B cell (primary cell): ENCODE measurements at regions not wholly inside any gene's neighbourhood (a gene's known extent, or its start where the extent isn't known, plus 50 kb on each side); places are given as distances from the start of the nearest gene placed in this dataset.

ENCODE experiments used
- ATAC-seq: fragments of 200-7000 bp; cut with Tn5 transposase; one replicate; pipeline ENCODE4 v1.10.0; 2021; ENCODE audit warnings: low read depth, mild to moderate bottlenecking, moderate number of reproducible peaks, moderate library complexity
- CTCF ChIA-PET: fragments of 350-600 bp; sonication (Branson Sonifier 250); formaldehyde crosslinking; loops from one replicate; lab custom pipeline; 2021; ENCODE audit warnings: antibody characterized with exemption, inconsistent platforms; lab: Charles Lee
- POLR2A ChIA-PET: fragments of 350-600 bp; sonication (Branson Sonifier 250); formaldehyde crosslinking; loops from one replicate; lab custom pipeline; 2021; ENCODE audit warnings: antibody characterized with exemption; lab: Charles Lee
- DNase-seq: peaks from one replicate; pipeline ENCODE4 v3.0.0; 2013
- H2AFZ ChIP-seq: 2 replicates; pipeline ENCODE4 v1.6.1; 2012; ENCODE audit warnings: mild to moderate bottlenecking, low read depth, low read length; ENCODE audit not compliant: insufficient read depth, poor library complexity, severe bottlenecking
- H3K27ac ChIP-seq, 2 donors: 1 replicate in 1 of 2; 2 replicates in 1 of 2; pipeline ENCODE4 v1.5.1; 2012 to 2013; ENCODE audit warnings: low read length in 2 of 2, mild to moderate bottlenecking in 2 of 2, moderate library complexity in 1 of 2
- H3K27me3 ChIP-seq, 4 experiments: fragments of 200-600 bp in 1 of 4; sonication (generic) in 1 of 4; replicated peaks in 1 of 4; 1 replicate in 2 of 4; 2 replicates in 2 of 4; pipeline versions ENCODE4 v1.6.1 to v1.7.0; 2013 to 2016; ENCODE audit warnings: low read length in 3 of 4, mild to moderate bottlenecking in 2 of 4, mixed read lengths in 1 of 4, moderate library complexity in 1 of 4; ENCODE audit not compliant: insufficient read depth in 4 of 4, control insufficient read depth in 3 of 4; ENCODE audit errors: control extremely low read depth in 1 of 4
- H3K36me3 ChIP-seq, 2 experiments: replicated peaks in 1 of 2; 1 replicate in 1 of 2; 2 replicates in 1 of 2; pipeline versions ENCODE4 v1.6.1 to v1.7.1; 2013; ENCODE audit warnings: low read length in 1 of 2; ENCODE audit not compliant: insufficient read depth in 2 of 2, control insufficient read depth in 1 of 2; ENCODE audit errors: control extremely low read depth in 1 of 2, extremely low read depth in 1 of 2
- H3K4me1 ChIP-seq, 2 donors: fragments of 200-600 bp in 1 of 2; sonication (generic) in 1 of 2; 1 replicate in 1 of 2; 2 replicates in 1 of 2; pipeline versions ENCODE4 v1.5.1 to v1.6.1; 2013 to 2017; ENCODE audit warnings: low read length in 2 of 2; ENCODE audit not compliant: control insufficient read depth in 2 of 2, insufficient read depth in 2 of 2
- H3K4me2 ChIP-seq: replicated peaks from 2 replicates; pipeline ENCODE3; 2012; ENCODE audit warnings: mild to moderate bottlenecking, low read depth, low read length; ENCODE audit not compliant: poor library complexity, severe bottlenecking
- H3K4me3 ChIP-seq, 5 experiments: fragments of 200-600 bp in 1 of 5; sonication (generic) in 1 of 5; 1 replicate in 3 of 5; 2 replicates in 2 of 5; pipeline versions ENCODE4 v1.5.1 to v1.7.0; 2011 to 2016; ENCODE audit warnings: low read length in 4 of 5, mild to moderate bottlenecking in 4 of 5, low read depth in 2 of 5, control low read depth in 1 of 5, moderate library complexity in 1 of 5; ENCODE audit not compliant: insufficient read depth in 1 of 5; ENCODE audit errors: control extremely low read depth in 1 of 5, extremely low read depth in 1 of 5
- H3K79me2 ChIP-seq: fragments of 200-600 bp; sonication (generic); one replicate; pipeline ENCODE4 v1.6.0; 2016; ENCODE audit warnings: low read length; ENCODE audit not compliant: control insufficient read depth, insufficient read depth
- H3K9ac ChIP-seq: fragments of 200-600 bp; sonication (generic); 2 replicates; pipeline ENCODE4 v1.6.1; 2017; ENCODE audit warnings: mild to moderate bottlenecking, low read length, moderate library complexity
- H3K9me3 ChIP-seq, 3 donors: one replicate each; pipeline versions ENCODE4 v1.6.1 to v1.7.1; 2013; ENCODE audit warnings: low read length in 2 of 3; ENCODE audit not compliant: control insufficient read depth in 2 of 3, insufficient read depth in 1 of 3; ENCODE audit errors: control extremely low read depth in 1 of 3
- H4K20me1 ChIP-seq: 2 replicates; pipeline ENCODE4 v1.6.0; 2012; ENCODE audit warnings: mild to moderate bottlenecking, low read length; ENCODE audit not compliant: insufficient read depth, control insufficient read depth, poor library complexity, severe bottlenecking
- H3K27ac Mint-ChIP-seq: one replicate; pipeline ENCODE4 v1.8.0; 2021; ENCODE audit warnings: mixed read lengths
- H3K27me3 Mint-ChIP-seq: one replicate; pipeline ENCODE4 v1.8.0; 2021; ENCODE audit warnings: mixed read lengths
- H3K4me1 Mint-ChIP-seq: one replicate; pipeline ENCODE4 v1.8.0; 2021; ENCODE audit warnings: mixed read lengths
- H3K4me3 Mint-ChIP-seq: one replicate; pipeline ENCODE4 v1.8.0; 2021; ENCODE audit warnings: mixed read lengths
- H3K9me3 Mint-ChIP-seq: one replicate; pipeline ENCODE4 v1.8.0; 2022; ENCODE audit warnings: mixed read lengths; ENCODE audit not compliant: insufficient read depth
- EZH2 ChIP-seq: IDR thresholded peaks from 2 replicates; pipeline ENCODE4 v1.6.1; 2012; ENCODE audit warnings: borderline replicate concordance, low read depth, mild to moderate bottlenecking, moderate library complexity, low read length; ENCODE audit not compliant: insufficient read depth, poor library complexity, severe bottlenecking
- WGBS: methylation state at CpG from one replicate; pipeline ENCODE4 v1.1.5; 2013; ENCODE audit warnings: missing lambda C conversion rate; ENCODE audit not compliant: insufficient coverage; 5-methylcytosine and 5-hydroxymethylcytosine counted together
- intact Hi-C: fragments of 100-400 bp; cut with micrococcal nuclease; formaldehyde crosslinking; loops from one replicate; pipeline ENCODE4 v1.10.0; 2022
- TF ChIP-seq, protein P1 (sequence below): fragments of 200-600 bp; IDR thresholded peaks from one replicate; pipeline ENCODE4 v1.8.0; 2022; ENCODE audit warnings: antibody characterized with exemption, mild to moderate bottlenecking

DNA sequence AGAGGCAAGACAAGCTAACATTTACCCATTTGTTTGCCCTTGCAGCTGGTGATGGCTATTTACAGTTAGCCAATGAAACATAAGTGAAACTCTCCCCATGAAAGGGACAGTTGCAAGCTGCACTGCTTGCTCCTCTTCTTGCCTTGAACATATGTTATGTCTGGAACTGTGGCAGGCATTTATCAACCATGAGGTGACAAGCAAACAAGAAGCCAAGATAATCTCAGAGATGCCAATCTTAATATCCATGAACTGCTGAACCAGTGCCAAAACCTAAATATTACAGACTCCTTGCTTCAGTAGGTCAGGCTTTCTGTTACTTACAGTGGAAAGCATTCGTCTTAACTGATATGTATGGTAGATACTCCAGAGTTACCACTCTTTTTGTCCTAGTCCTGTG, 133.4 kb downstream of the ACTBL2 start:
- peaks cover 0 to 4% (median 0%) of the 10 kb centered on the region in 4 experiments for H3K27me3 ChIP-seq
- H3K27ac ChIP-seq = no peak overlapping the region
- H4K20me1 ChIP-seq = no peaks in the 10 kb centered on the region
- peaks cover 13% of the 10 kb centered on the region for H3K27me3 Mint-ChIP-seq
- no peak overlapping the region for H3K27ac Mint-ChIP-seq
- WGBS = no CpG with 5 or more reads among the region's 1 CpG
- no peak overlapping the region for H2AFZ ChIP-seq
- no peak overlapping the region for H3K4me2 ChIP-seq
- ChIA-PET CTCF (no interaction called here), POLR2A (no interaction called here)
- H3K9ac ChIP-seq = no peak overlapping the region
- no peak overlapping the region for H3K4me3 Mint-ChIP-seq
- peaks cover 0 to 4% (median 3%) of the 10 kb centered on the region in 3 donors for H3K9me3 ChIP-seq
- H3K4me1 Mint-ChIP-seq = no peaks in the 10 kb centered on the region
- no peak for ATAC-seq
- H3K4me1 ChIP-seq = no peaks in the 10 kb centered on the region
- H3K9me3 Mint-ChIP-seq = no peaks in the 10 kb centered on the region
- intact Hi-C loops = no loop called here
- H3K79me2 ChIP-seq = no peaks in the 10 kb centered on the region
- no peaks in the 10 kb centered on the region for H3K36me3 ChIP-seq
- H3K4me3 ChIP-seq = no peak overlapping the region
- no peak for TF ChIP-seq EZH2
- TF ChIP-seq, protein P1, sequence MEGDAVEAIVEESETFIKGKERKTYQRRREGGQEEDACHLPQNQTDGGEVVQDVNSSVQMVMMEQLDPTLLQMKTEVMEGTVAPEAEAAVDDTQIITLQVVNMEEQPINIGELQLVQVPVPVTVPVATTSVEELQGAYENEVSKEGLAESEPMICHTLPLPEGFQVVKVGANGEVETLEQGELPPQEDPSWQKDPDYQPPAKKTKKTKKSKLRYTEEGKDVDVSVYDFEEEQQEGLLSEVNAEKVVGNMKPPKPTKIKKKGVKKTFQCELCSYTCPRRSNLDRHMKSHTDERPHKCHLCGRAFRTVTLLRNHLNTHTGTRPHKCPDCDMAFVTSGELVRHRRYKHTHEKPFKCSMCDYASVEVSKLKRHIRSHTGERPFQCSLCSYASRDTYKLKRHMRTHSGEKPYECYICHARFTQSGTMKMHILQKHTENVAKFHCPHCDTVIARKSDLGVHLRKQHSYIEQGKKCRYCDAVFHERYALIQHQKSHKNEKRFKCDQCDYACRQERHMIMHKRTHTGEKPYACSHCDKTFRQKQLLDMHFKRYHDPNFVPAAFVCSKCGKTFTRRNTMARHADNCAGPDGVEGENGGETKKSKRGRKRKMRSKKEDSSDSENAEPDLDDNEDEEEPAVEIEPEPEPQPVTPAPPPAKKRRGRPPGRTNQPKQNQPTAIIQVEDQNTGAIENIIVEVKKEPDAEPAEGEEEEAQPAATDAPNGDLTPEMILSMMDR = no peak
- no peak for DNase-seq

DNA sequence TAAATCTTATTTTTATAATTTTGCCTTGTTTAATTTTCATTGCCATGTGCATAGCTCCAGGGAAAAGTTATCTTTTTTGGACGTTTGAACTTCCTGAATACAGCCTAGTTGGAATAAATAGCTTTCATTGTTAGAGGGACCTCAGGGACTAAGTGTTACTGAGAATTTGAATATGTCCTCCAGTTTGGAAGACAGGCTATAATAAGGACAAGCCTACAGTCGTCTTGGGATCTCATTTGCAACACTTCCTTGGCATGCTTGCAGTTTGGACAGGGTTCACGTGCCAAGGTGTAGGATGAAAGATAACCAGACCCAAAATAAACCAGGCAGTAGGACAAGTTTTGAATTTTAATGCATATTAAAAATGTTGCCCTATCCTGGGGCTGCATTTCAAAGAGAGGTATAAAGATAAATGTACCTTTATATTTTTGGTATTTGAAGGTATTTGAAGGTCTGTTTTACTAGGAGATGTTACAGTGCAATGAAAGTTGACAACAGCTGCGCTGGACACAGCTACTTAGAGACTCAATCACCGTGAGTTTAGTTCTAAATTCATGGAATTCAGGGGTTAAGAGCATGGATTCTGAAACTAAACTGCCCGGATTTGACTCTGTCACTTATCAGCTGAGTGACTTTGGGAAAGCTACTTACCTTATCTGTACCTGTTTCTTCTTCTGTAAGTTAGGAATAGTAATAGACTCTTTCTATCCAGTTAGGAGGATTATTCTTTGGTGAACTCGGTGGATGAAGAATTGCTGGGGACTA, 134.1 kb downstream of the ACTBL2 start:
- WGBS = 90% methylated on average over 2 of the region's 7 CpGs
- Histone ChIP-seq H3K4me1 (no peaks in the 10 kb centered on the region), H3K4me2 (no peak overlapping the region), H3K36me3 (no peaks in the 10 kb centered on the region), H3K4me3 (no peak overlapping the region), H2AFZ (no peak overlapping the region), H4K20me1 (no peaks in the 10 kb centered on the region), H3K27me3 (peaks cover 0 to 4% (median 0%) of the 10 kb centered on the region in 4 experiments), H3K79me2 (no peaks in the 10 kb centered on the region), H3K9me3 (peaks cover 0 to 4% (median 3%) of the 10 kb centered on the region in 3 donors), H3K27ac (no peak overlapping the region), H3K9ac (no peak overlapping the region)
- no peak for ATAC-seq
- intact Hi-C loops = no loop called here
- peaks cover 13% of the 10 kb centered on the region for H3K27me3 Mint-ChIP-seq
- POLR2A ChIA-PET = no interaction called here
- no peak overlapping the region for H3K4me3 Mint-ChIP-seq
- no peaks in the 10 kb centered on the region for H3K4me1 Mint-ChIP-seq
- TF ChIP-seq, protein P1 = no peak
- TF ChIP-seq EZH2 = no peak
- CTCF ChIA-PET = no interaction called here
- no peaks in the 10 kb centered on the region for H3K9me3 Mint-ChIP-seq
- DNase-seq = no peak
- no peak overlapping the region for H3K27ac Mint-ChIP-seq
